ENCODE measurements at regions not wholly inside any gene's neighbourhood (a gene's known extent, or its start where the extent isn't known, plus 50 kb on each side); places are given as distances from the start of the nearest gene placed in this dataset.
A peak's percentile ranks its signal among the peaks of the same experiment; 100 is the strongest.

DNA sequence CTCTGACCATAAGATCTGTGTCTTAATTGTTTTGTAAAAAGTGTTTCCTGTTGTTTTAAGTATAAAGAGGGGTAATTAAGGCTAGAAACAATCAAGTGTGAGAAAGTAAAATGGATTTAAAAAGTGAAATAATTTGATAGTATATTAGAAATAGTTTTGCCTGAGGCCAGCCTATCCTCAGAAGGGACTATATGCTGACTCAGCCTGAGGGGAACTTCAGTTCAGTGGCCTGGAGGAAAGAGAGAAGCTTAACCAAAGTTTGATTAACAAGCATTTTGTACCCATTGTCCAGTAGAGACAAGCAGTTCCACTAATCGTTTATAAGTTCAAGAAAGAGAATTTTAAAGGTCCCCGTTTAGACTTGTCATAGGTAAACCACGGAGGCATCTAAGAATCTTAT, 1793.2 kb upstream of the PRR20A start:
- Histone ChIP-seq H2AFZ (ENCODE audit: low read length) (no peak overlapping the region), H3K4me1 (ENCODE audit: insufficient read depth, low read length) (no peaks in the 10 kb centered on the region), H4K20me1 (ENCODE audit: low read length) (no peaks in the 10 kb centered on the region), H3K9me2 (replicated peaks; ENCODE audit: low read length) (no peaks in the 10 kb centered on the region), H3K4me2 (ENCODE audit: low read length) (no peak overlapping the region), H3K36me3 (ENCODE audit: low read depth, low read length) (no peaks in the 10 kb centered on the region), H3K79me2 (ENCODE audit: low read length) (no peaks in the 10 kb centered on the region), H3K9me3 (ENCODE audit: low read length) (no peaks in the 10 kb centered on the region), H3F3A (ENCODE audit: low read length, unreplicated experiment) (no peaks in the 10 kb centered on the region), H3K4me3 (ENCODE audit: low read length) (no peak overlapping the region), H3K27me3 (ENCODE audit: low read length) (no peaks in the 10 kb centered on the region), H3K27ac (ENCODE audit: low read length) (no peak overlapping the region), H3K9ac (ENCODE audit: low read length) (no peak overlapping the region)
- ATAC-seq (no peak), DNase-seq (no peak)
- ChIA-PET CTCF (no interaction called here), POLR2A (ENCODE audit: unreplicated experiment) (no interaction called here)
- intact Hi-C loops (cut with micrococcal nuclease), result no loop called here
- BruUV-seq (replicated peaks), result no TSS peak
- no peak for TF ChIP-seq EZH2 (IDR thresholded peaks at IDR 0.05; ENCODE audit: low read length, unreplicated experiment)

DNA sequence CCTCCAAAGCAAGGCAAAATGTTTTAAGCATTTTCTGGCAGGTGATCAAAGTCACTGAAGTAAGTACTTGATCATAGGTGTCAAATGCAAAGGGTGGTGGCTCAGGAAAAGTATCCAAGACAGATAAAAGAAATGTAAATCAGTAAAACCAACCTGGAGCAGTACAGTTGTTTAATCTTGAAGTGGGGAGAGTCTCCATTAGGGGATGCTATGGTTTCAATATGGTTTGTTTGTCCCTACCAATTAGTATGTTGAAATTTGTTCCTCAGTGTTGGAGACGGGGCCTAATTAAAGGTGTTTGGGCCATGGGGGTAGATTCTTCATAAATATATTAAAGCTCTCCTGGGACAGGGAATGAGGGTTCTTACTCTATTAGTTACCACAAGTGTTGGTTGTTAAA, 1781.7 kb upstream of the PRR20A start:
- POLR2A ChIA-PET (ENCODE audit: unreplicated experiment), result no interaction called here
- Histone ChIP-seq H3K9me2 (replicated peaks; ENCODE audit: low read length) (no peaks in the 10 kb centered on the region), H3K9me3 (ENCODE audit: low read length) (no peaks in the 10 kb centered on the region), H3K27me3 (ENCODE audit: low read length) (no peaks in the 10 kb centered on the region), H4K20me1 (ENCODE audit: low read length) (no peaks in the 10 kb centered on the region), H3K27ac (ENCODE audit: low read length) (no peak overlapping the region), H3K36me3 (ENCODE audit: low read depth, low read length) (no peaks in the 10 kb centered on the region), H3K9ac (ENCODE audit: low read length) (no peak overlapping the region), H2AFZ (ENCODE audit: low read length) (no peak overlapping the region), H3K79me2 (ENCODE audit: low read length) (no peaks in the 10 kb centered on the region), H3F3A (ENCODE audit: low read length, unreplicated experiment) (no peaks in the 10 kb centered on the region), H3K4me3 (ENCODE audit: low read length) (no peak overlapping the region), H3K4me2 (ENCODE audit: low read length) (no peak overlapping the region), H3K4me1 (ENCODE audit: insufficient read depth, low read length) (no peaks in the 10 kb centered on the region)
- TF ChIP-seq EZH2 (IDR thresholded peaks at IDR 0.05; ENCODE audit: low read length, unreplicated experiment), result no peak
- TF ChIP-seq EZH2phosphoT487 (IDR thresholded peaks at IDR 0.05; ENCODE audit: borderline replicate concordance, low read length), result no peak
- TF ChIP-seq, protein P1, sequence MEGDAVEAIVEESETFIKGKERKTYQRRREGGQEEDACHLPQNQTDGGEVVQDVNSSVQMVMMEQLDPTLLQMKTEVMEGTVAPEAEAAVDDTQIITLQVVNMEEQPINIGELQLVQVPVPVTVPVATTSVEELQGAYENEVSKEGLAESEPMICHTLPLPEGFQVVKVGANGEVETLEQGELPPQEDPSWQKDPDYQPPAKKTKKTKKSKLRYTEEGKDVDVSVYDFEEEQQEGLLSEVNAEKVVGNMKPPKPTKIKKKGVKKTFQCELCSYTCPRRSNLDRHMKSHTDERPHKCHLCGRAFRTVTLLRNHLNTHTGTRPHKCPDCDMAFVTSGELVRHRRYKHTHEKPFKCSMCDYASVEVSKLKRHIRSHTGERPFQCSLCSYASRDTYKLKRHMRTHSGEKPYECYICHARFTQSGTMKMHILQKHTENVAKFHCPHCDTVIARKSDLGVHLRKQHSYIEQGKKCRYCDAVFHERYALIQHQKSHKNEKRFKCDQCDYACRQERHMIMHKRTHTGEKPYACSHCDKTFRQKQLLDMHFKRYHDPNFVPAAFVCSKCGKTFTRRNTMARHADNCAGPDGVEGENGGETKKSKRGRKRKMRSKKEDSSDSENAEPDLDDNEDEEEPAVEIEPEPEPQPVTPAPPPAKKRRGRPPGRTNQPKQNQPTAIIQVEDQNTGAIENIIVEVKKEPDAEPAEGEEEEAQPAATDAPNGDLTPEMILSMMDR (conservative IDR thresholded peaks at IDR 0.05; ENCODE audit: low read depth, low read length), result no peak
- no TSS peak for BruUV-seq (replicated peaks)
- DNase-seq (no peak), ATAC-seq (no peak)
- intact Hi-C loops (cut with micrococcal nuclease), result no loop called here
- CTCF ChIA-PET, result no interaction called here

DNA sequence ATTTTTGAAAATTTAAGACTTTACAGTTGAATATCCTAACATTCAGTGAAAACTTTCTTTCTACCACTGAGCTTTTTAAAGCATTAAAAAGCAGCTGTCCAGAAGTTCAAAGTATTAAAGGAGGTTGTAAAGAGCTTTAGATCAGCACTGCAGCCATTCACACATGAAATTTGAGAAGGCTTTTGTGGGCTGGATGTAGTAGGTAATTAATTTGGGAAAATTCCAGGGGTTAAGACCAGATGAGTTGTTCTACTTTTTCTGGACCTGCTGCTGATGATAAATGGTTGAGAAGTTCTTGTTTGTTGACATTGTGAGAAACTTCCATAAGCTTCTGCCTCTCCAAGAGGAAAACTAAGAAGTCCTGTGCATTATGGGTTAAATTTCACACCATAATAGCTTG, 1779.6 kb upstream of the PRR20A start:
- ChIA-PET POLR2A (ENCODE audit: unreplicated experiment) (no interaction called here), CTCF (no interaction called here)
- Histone ChIP-seq H3K4me3 (ENCODE audit: low read length) (no peak overlapping the region), H3K4me1 (ENCODE audit: insufficient read depth, low read length) (no peaks in the 10 kb centered on the region), H3K9me2 (replicated peaks; ENCODE audit: low read length) (no peaks in the 10 kb centered on the region), H3K9me3 (ENCODE audit: low read length) (no peaks in the 10 kb centered on the region), H4K20me1 (ENCODE audit: low read length) (no peaks in the 10 kb centered on the region), H3K79me2 (ENCODE audit: low read length) (no peaks in the 10 kb centered on the region), H3K9ac (ENCODE audit: low read length) (no peak overlapping the region), H3K4me2 (ENCODE audit: low read length) (no peak overlapping the region), H2AFZ (ENCODE audit: low read length) (no peak overlapping the region), H3F3A (ENCODE audit: low read length, unreplicated experiment) (no peaks in the 10 kb centered on the region), H3K27ac (ENCODE audit: low read length) (no peak overlapping the region), H3K27me3 (ENCODE audit: low read length) (no peaks in the 10 kb centered on the region), H3K36me3 (ENCODE audit: low read depth, low read length) (no peaks in the 10 kb centered on the region)
- ATAC-seq (peak; percentile 38), DNase-seq (peak; percentile 2)
- BruUV-seq (replicated peaks), result no TSS peak
- intact Hi-C loops (cut with micrococcal nuclease), result no loop called here
- TF ChIP-seq EZH2 (IDR thresholded peaks at IDR 0.05; ENCODE audit: low read length, unreplicated experiment) (no peak), EZH2phosphoT487 (IDR thresholded peaks at IDR 0.05; ENCODE audit: borderline replicate concordance, low read length) (no peak)
- TF ChIP-seq, protein P1 (conservative IDR thresholded peaks at IDR 0.05; ENCODE audit: low read depth, low read length), result no peak

Measured in PC-3 (cell line).